Natural killer cell (primary cell): ENCODE measurements at regions not wholly inside any gene's neighbourhood (a gene's known extent, or its start where the extent isn't known, plus 50 kb on each side); places are given as distances from the start of the nearest gene placed in this dataset.

ENCODE experiments used
- ATAC-seq, 3 donors: fragments of 150-1000 bp in 2 of 3; fragments of 200-7000 bp in 1 of 3; cut with Tn5 transposase; 1 replicate in 1 of 3; 2 replicates in 2 of 3; pipeline ENCODE4 v1.10.0; 2021; ENCODE audit warnings: mild to moderate bottlenecking in 2 of 3, moderate library complexity in 2 of 3
- DNase-seq, 2 donors: peaks; one replicate each; pipeline versions ENCODE4 v3.0.0 to v3.0.0-alpha.2; 2013 to 2021; ENCODE audit warnings: mixed read lengths in 1 of 2
- H3K27ac ChIP-seq: one replicate; pipeline ENCODE4 v1.5.1; 2013; ENCODE audit warnings: mild to moderate bottlenecking, low read length
- H3K27me3 ChIP-seq: one replicate; pipeline ENCODE4 v1.6.1; 2013; ENCODE audit warnings: low read length; ENCODE audit not compliant: control insufficient read depth, insufficient read depth
- H3K36me3 ChIP-seq: one replicate; pipeline ENCODE4 v1.6.1; 2013; ENCODE audit warnings: low read length; ENCODE audit not compliant: control insufficient read depth, insufficient read depth
- H3K4me1 ChIP-seq: one replicate; pipeline ENCODE4 v1.6.1; 2013; ENCODE audit warnings: low read length; ENCODE audit not compliant: control insufficient read depth, insufficient read depth
- H3K4me3 ChIP-seq: one replicate; pipeline ENCODE4 v1.5.1; 2013; ENCODE audit warnings: low read length
- H3K9me3 ChIP-seq: one replicate; pipeline ENCODE4 v1.6.1; 2013; ENCODE audit warnings: low read length; ENCODE audit not compliant: control insufficient read depth, insufficient read depth
- H3K27ac Mint-ChIP-seq, 2 donors: one replicate each; pipeline ENCODE4 v1.8.0; 2022; ENCODE audit warnings: mild to moderate bottlenecking in 2 of 2, mixed read lengths in 2 of 2, moderate library complexity in 1 of 2
- H3K27me3 Mint-ChIP-seq, 2 donors: one replicate each; pipeline ENCODE4 v1.8.0; 2022; ENCODE audit warnings: low read depth in 2 of 2, mixed read lengths in 2 of 2
- H3K36me3 Mint-ChIP-seq: one replicate; pipeline ENCODE4 v1.8.0; 2022; ENCODE audit warnings: mixed read lengths
- H3K4me1 Mint-ChIP-seq, 2 donors: one replicate each; pipeline ENCODE4 v1.8.0; 2022; ENCODE audit warnings: mixed read lengths in 2 of 2
- H3K4me3 Mint-ChIP-seq: one replicate; pipeline ENCODE4 v1.8.0; 2022; ENCODE audit warnings: mild to moderate bottlenecking, moderate library complexity, mixed read lengths
- H3K9me3 Mint-ChIP-seq, 2 donors: one replicate each; pipeline ENCODE4 v1.8.0; 2022; ENCODE audit warnings: mixed read lengths in 2 of 2
- WGBS: methylation state at CpG from one replicate; pipeline ENCODE4 v1.1.7; 2013; ENCODE audit warnings: missing lambda C conversion rate; ENCODE audit not compliant: insufficient coverage; 5-methylcytosine and 5-hydroxymethylcytosine counted together
- intact Hi-C: fragments of 100-400 bp; cut with micrococcal nuclease; formaldehyde crosslinking; loops from one replicate; pipeline ENCODE4 v1.14.2; 2022
- TF ChIP-seq, protein P1 (sequence below): fragments of 200-600 bp; IDR thresholded peaks from one replicate; pipeline ENCODE4 v1.8.0; 2022; ENCODE audit warnings: antibody characterized with exemption

DNA sequence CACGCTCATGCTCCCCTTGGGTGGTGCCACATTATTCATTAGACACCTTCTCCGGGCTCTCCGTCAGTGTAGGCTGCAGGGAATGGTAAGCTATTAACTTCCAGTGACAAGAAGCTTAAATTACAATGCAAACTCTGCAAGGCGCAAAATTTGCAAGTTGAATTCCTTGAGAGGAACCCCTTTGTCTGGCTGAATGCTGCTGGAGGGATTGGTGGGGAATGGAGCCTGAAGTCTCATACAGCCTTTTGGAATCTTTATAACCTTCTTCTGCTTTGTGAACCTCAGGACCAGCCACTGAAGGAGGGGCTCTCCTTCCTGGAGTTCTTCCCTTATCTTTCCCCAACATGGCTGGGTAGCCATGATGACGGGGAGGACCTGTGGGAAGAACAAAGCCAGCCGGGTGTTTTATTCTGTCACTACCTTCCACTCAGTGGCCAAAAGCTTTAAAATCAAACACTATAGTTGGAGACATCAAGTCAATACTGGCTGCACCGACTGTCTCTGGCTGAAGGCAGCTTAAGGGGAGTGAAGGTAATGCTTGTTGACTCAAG lies 220.9 kb upstream of the EPHA4 start:
- H3K4me3 Mint-ChIP-seq, result no peak overlapping the region
- TF ChIP-seq, protein P1, sequence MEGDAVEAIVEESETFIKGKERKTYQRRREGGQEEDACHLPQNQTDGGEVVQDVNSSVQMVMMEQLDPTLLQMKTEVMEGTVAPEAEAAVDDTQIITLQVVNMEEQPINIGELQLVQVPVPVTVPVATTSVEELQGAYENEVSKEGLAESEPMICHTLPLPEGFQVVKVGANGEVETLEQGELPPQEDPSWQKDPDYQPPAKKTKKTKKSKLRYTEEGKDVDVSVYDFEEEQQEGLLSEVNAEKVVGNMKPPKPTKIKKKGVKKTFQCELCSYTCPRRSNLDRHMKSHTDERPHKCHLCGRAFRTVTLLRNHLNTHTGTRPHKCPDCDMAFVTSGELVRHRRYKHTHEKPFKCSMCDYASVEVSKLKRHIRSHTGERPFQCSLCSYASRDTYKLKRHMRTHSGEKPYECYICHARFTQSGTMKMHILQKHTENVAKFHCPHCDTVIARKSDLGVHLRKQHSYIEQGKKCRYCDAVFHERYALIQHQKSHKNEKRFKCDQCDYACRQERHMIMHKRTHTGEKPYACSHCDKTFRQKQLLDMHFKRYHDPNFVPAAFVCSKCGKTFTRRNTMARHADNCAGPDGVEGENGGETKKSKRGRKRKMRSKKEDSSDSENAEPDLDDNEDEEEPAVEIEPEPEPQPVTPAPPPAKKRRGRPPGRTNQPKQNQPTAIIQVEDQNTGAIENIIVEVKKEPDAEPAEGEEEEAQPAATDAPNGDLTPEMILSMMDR, result no peak
- no peak overlapping the region for H3K27ac ChIP-seq
- no peaks in the 10 kb centered on the region for H3K36me3 ChIP-seq
- intact Hi-C loops, result no loop called here
- H3K4me3 ChIP-seq, result no peak overlapping the region
- no peaks in the 10 kb centered on the region for H3K4me1 Mint-ChIP-seq
- H3K27me3 ChIP-seq, result no peaks in the 10 kb centered on the region
- WGBS, result 69% methylated on average over 6 of the region's 7 CpGs
- DNase-seq (no peak), ATAC-seq (no peak)
- H3K9me3 Mint-ChIP-seq, result peaks cover 6 to 9% of the 10 kb centered on the region in 2 donors
- H3K9me3 ChIP-seq, result no peaks in the 10 kb centered on the region
- no peaks in the 10 kb centered on the region for H3K27me3 Mint-ChIP-seq
- no peak overlapping the region for H3K27ac Mint-ChIP-seq
- H3K36me3 Mint-ChIP-seq, result no peaks in the 10 kb centered on the region
- H3K4me1 ChIP-seq, result no peaks in the 10 kb centered on the region

GRCh38 chr2:221791844-221792243 lies 219.7 kb upstream of the EPHA4 start:
- Histone ChIP-seq H3K9me3 (no peaks in the 10 kb centered on the region), H3K27me3 (no peaks in the 10 kb centered on the region), H3K4me1 (no peaks in the 10 kb centered on the region), H3K4me3 (no peak overlapping the region), H3K36me3 (no peaks in the 10 kb centered on the region), H3K27ac (no peak overlapping the region)
- TF ChIP-seq, protein P1, result no peak
- no peak for DNase-seq
- H3K27ac Mint-ChIP-seq, result no peak overlapping the region
- H3K27me3 Mint-ChIP-seq, result no peaks in the 10 kb centered on the region
- no peaks in the 10 kb centered on the region for H3K4me1 Mint-ChIP-seq
- 85% methylated on average over 2 of the region's 2 CpGs for WGBS
- no peak overlapping the region for H3K4me3 Mint-ChIP-seq
- peaks cover 6 to 9% of the 10 kb centered on the region in 2 donors for H3K9me3 Mint-ChIP-seq
- ATAC-seq, result no peak
- intact Hi-C loops, result no loop called here
- H3K36me3 Mint-ChIP-seq, result no peaks in the 10 kb centered on the region

DNA sequence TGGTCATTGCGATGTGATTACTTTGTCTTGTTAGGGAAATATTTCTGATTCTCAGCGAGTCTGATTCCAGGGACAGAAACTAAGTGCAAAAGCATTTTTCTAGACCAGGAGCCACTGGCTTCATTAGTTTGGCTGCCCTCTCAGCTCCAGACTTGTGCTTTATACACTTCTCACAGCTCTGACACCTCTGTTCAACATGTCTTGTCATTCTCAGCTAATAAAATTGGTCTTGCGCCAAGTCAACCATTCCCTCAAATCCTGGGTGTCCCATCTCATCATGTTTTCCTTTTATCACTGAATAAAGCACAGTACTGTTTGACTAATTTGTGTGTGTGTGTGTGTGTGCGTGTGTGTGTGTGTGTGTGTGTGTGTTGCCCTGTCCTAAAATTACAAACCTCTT lies 215.5 kb upstream of the EPHA4 start:
- no peak for DNase-seq
- H3K27ac Mint-ChIP-seq, result no peak overlapping the region
- peaks cover 7 to 11% of the 10 kb centered on the region in 2 donors for H3K9me3 Mint-ChIP-seq
- no peaks in the 10 kb centered on the region for H3K27me3 Mint-ChIP-seq
- H3K4me1 Mint-ChIP-seq, result no peaks in the 10 kb centered on the region
- no peaks in the 10 kb centered on the region for H3K4me1 ChIP-seq
- H3K9me3 ChIP-seq, result no peaks in the 10 kb centered on the region
- H3K27me3 ChIP-seq, result no peaks in the 10 kb centered on the region
- WGBS, result 98% methylated on average over 3 of the region's 4 CpGs
- no peak overlapping the region for H3K4me3 Mint-ChIP-seq
- no peak overlapping the region for H3K4me3 ChIP-seq
- H3K36me3 Mint-ChIP-seq, result no peaks in the 10 kb centered on the region
- no peak for ATAC-seq
- intact Hi-C loops, result no loop called here
- H3K36me3 ChIP-seq, result no peaks in the 10 kb centered on the region
- TF ChIP-seq, protein P1, result no peak
- no peak overlapping the region for H3K27ac ChIP-seq

- WGBS, result 75% methylated on average over 3 of the region's 5 CpGs
- H3K27ac Mint-ChIP-seq, result no peak overlapping the region
- no peaks in the 10 kb centered on the region for H3K4me1 ChIP-seq
- DNase-seq (no peak), ATAC-seq (no peak)
- intact Hi-C loops, result no loop called here
- no peaks in the 10 kb centered on the region for H3K4me1 Mint-ChIP-seq
- H3K27me3 Mint-ChIP-seq, result no peaks in the 10 kb centered on the region
- no peaks in the 10 kb centered on the region for H3K36me3 Mint-ChIP-seq
- TF ChIP-seq, protein P1, result no peak
- H3K9me3 Mint-ChIP-seq, result peaks cover 7 to 11% of the 10 kb centered on the region in 2 donors
- H3K4me3 ChIP-seq, result no peak overlapping the region
- H3K4me3 Mint-ChIP-seq, result no peak overlapping the region
- no peaks in the 10 kb centered on the region for H3K27me3 ChIP-seq
- H3K9me3 ChIP-seq, result no peaks in the 10 kb centered on the region
- no peak overlapping the region for H3K27ac ChIP-seq
- no peaks in the 10 kb centered on the region for H3K36me3 ChIP-seq
Observed at GRCh38 chr2:221786297-221786926, 214.3 kb upstream of the EPHA4 start.
